IMR-90 (cell line): ENCODE measurements at regions not wholly inside any gene's neighbourhood (a gene's known extent, or its start where the extent isn't known, plus 50 kb on each side); places are given as distances from the start of the nearest gene placed in this dataset.

Experiments used
- ATAC-seq: fragments of 200-7000 bp; cut with Tn5 transposase; 2 replicates; pipeline ENCODE4 v1.9.1; 2020; ENCODE audit warnings: low read depth, mild to moderate bottlenecking, moderate library complexity
- BruUV-seq: library from RNA; stranded (reverse); fragments of 400-500 nt; replicated peaks from 2 replicates; lab custom pipeline; 2021; lab: Mats Ljungman, UMichigan
- CTCF ChIA-PET: fragments of 300-600 bp; formaldehyde crosslinking; extraction: SDS; loops from one replicate; lab custom pipeline; 2021; ENCODE audit warnings: antibody characterized with exemption; lab: Yijun Ruan, JAX
- POLR2A ChIA-PET: fragments of 300-600 bp; sonication (Branson Sonifier 250); formaldehyde crosslinking; loops from one replicate; lab custom pipeline; 2022; ENCODE audit warnings: antibody characterized with exemption; ENCODE audit not compliant: unreplicated experiment; lab: Charles Lee
- DNase-seq: peaks from one replicate; pipeline ENCODE4 v3.0.0; 2013
- H2AFZ ChIP-seq: replicated peaks from 2 replicates; pipeline ENCODE3; 2013; ENCODE audit warnings: low read length, mild to moderate bottlenecking; ENCODE audit not compliant: poor library complexity
- H2AK5ac ChIP-seq: 2 replicates; pipeline ENCODE4 v1.6.1; 2013; ENCODE audit warnings: low read depth, low read length, inconsistent platforms
- H2AK9ac ChIP-seq: replicated peaks from 2 replicates; pipeline ENCODE3; 2013; ENCODE audit warnings: mild to moderate bottlenecking, low read depth, low read length, moderate library complexity; ENCODE audit not compliant: poor library complexity
- H2BK120ac ChIP-seq: 2 replicates; pipeline ENCODE4 v1.6.1; 2013; ENCODE audit warnings: low read depth, low read length, inconsistent platforms
- H2BK15ac ChIP-seq: 3 replicates; pipeline ENCODE4 v1.6.1; 2013; ENCODE audit warnings: low read depth, low read length, inconsistent platforms
- H2BK20ac ChIP-seq: 2 replicates; pipeline ENCODE4 v1.6.1; 2013; ENCODE audit warnings: low read depth, mild to moderate bottlenecking, inconsistent platforms, low read length, moderate library complexity
- H2BK5ac ChIP-seq: 2 replicates; pipeline ENCODE4 v1.6.1; 2013; ENCODE audit warnings: mild to moderate bottlenecking, low read depth, low read length, inconsistent platforms; ENCODE audit not compliant: poor library complexity, severe bottlenecking
- H3K14ac ChIP-seq: replicated peaks from 2 replicates; pipeline ENCODE4 v1.6.1; 2013; ENCODE audit warnings: low read depth, low read length, inconsistent platforms
- H3K18ac ChIP-seq: 2 replicates; pipeline ENCODE4 v1.6.1; 2013; ENCODE audit warnings: low read depth, low read length, control low read depth
- H3K23ac ChIP-seq: 2 replicates; pipeline ENCODE4 v1.6.1; 2013; ENCODE audit warnings: low read depth, low read length, inconsistent platforms
- H3K27ac ChIP-seq: 2 replicates; pipeline ENCODE4 v1.5.1; 2013; ENCODE audit warnings: mild to moderate bottlenecking, control low read depth, low read length; ENCODE audit not compliant: insufficient read depth
- H3K27me3 ChIP-seq: 2 replicates; pipeline ENCODE4 v1.6.1; 2013; ENCODE audit warnings: low read length; ENCODE audit not compliant: control insufficient read depth, insufficient read depth
- H3K36me3 ChIP-seq: 2 replicates; pipeline ENCODE4 v1.6.1; 2013; ENCODE audit warnings: low read length, mixed read lengths; ENCODE audit not compliant: control insufficient read depth, insufficient read depth
- H3K4ac ChIP-seq: 2 replicates; pipeline ENCODE4 v1.6.1; 2013; ENCODE audit warnings: low read depth, low read length, inconsistent platforms
- H3K4me1 ChIP-seq: 2 replicates; pipeline ENCODE4 v1.6.1; 2013; ENCODE audit warnings: low read length, mixed read lengths; ENCODE audit not compliant: control insufficient read depth, insufficient read depth
- H3K4me2 ChIP-seq: 2 replicates; pipeline ENCODE4 v1.6.1; 2013; ENCODE audit warnings: low read depth, mild to moderate bottlenecking, control low read depth, low read length, moderate library complexity
- H3K4me3 ChIP-seq: 2 replicates; pipeline ENCODE4 v1.5.1; 2013; ENCODE audit warnings: low read depth, mild to moderate bottlenecking, control low read depth, low read length, moderate library complexity; ENCODE audit not compliant: insufficient read depth
- H3K56ac ChIP-seq: 2 replicates; pipeline ENCODE4 v1.6.1; 2013; ENCODE audit warnings: low read length, inconsistent platforms; ENCODE audit not compliant: insufficient read depth; ENCODE audit errors: extremely low read depth
- H3K79me1 ChIP-seq, 2 experiments: 2 replicates each; pipeline ENCODE4 v1.6.1; 2013; ENCODE audit warnings: low read length in 2 of 2, inconsistent platforms in 1 of 2, low read depth in 1 of 2
- H3K9ac ChIP-seq: 2 replicates; pipeline ENCODE4 v1.6.1; 2013; ENCODE audit warnings: low read depth, low read length, control low read depth
- H3K9me1 ChIP-seq: 2 replicates; pipeline ENCODE4 v1.6.1; 2013; ENCODE audit warnings: low read length, inconsistent platforms; ENCODE audit not compliant: insufficient read depth
- H3K9me3 ChIP-seq: 2 replicates; pipeline ENCODE4 v1.6.1; 2013; ENCODE audit warnings: low read length; ENCODE audit not compliant: control insufficient read depth, insufficient read depth
- H4K20me1 ChIP-seq: 2 replicates; pipeline ENCODE4 v1.6.1; 2013; ENCODE audit warnings: low read length, inconsistent platforms; ENCODE audit not compliant: insufficient read depth
- H4K5ac ChIP-seq: 2 replicates; pipeline ENCODE4 v1.6.1; 2013; ENCODE audit warnings: mild to moderate bottlenecking, low read depth, low read length, control low read depth
- H4K8ac ChIP-seq, 2 experiments: 2 replicates each; pipeline ENCODE4 v1.6.1; 2013; ENCODE audit warnings: low read depth in 2 of 2, low read length in 2 of 2, control low read depth in 1 of 2, inconsistent platforms in 1 of 2
- H4K91ac ChIP-seq: 2 replicates; pipeline ENCODE4 v1.6.1; 2013; ENCODE audit warnings: low read depth, low read length, inconsistent platforms; ENCODE audit not compliant: insufficient read depth
- CHD1 ChIP-seq: IDR thresholded peaks from 2 replicates; pipeline ENCODE4 v1.6.1; 2012; ENCODE audit warnings: low read depth, low read length, improper control_type of control experiment
- CTCF ChIP-seq: conservative IDR thresholded peaks from 2 replicates; pipeline ENCODE4 v1.5.1; 2012; ENCODE audit warnings: mild to moderate bottlenecking, low read depth, low read length, improper control_type of control experiment
- ELK1 ChIP-seq: fragments of 150-350 bp; IDR thresholded peaks from 2 replicates; pipeline ENCODE4 v1.6.1; 2016; ENCODE audit warnings: low read depth, mild to moderate bottlenecking, low read length, moderate library complexity, borderline replicate concordance
- RAD21 ChIP-seq: IDR thresholded peaks from 2 replicates; pipeline ENCODE4 v1.6.1; 2012; ENCODE audit warnings: low read length, improper control_type of control experiment
- WGBS, 2 experiments: methylation state at CpG; one replicate each; pipeline versions ENCODE4 v1.1.5 to v1.1.7; 2013; ENCODE audit warnings: missing lambda C conversion rate in 2 of 2; ENCODE audit not compliant: insufficient read length in 1 of 2; ENCODE audit errors: extremely low coverage in 2 of 2; 5-methylcytosine and 5-hydroxymethylcytosine counted together
- dilution Hi-C: fragments of 300-500 bp; cut with HindIII; formaldehyde crosslinking; loops from one replicate; pipeline ENCODE4 v1.14.3; 2018; ENCODE audit warnings: low sequenced_read_pairs; ENCODE audit not compliant: unreplicated experiment
- in situ Hi-C: fragments of 300-500 bp; cut with MboI; formaldehyde crosslinking; loops from 3 replicates; pipeline ENCODE4 v1.14.3; 2019; ENCODE audit warnings: low sequenced_read_pairs, inconsistent platforms, mixed read lengths
- intact Hi-C: fragments of 100-400 bp; cut with micrococcal nuclease; formaldehyde crosslinking; loops from 2 replicates; pipeline ENCODE4 v1.10.0; 2022

GRCh38 chr10:132134241-132135052 lies 52.3 kb upstream of the DPYSL4 start:
- Histone ChIP-seq H2BK15ac (no peak overlapping the region), H2AK5ac (no peak overlapping the region), H3K36me3 (no peaks in the 10 kb centered on the region), H2BK20ac (no peak overlapping the region), H3K9ac (no peak overlapping the region), H2AFZ (no peak overlapping the region), H4K20me1 (no peaks in the 10 kb centered on the region), H3K56ac (no peak overlapping the region), H2BK120ac (no peak overlapping the region), H3K18ac (no peak overlapping the region), H3K9me3 (no peaks in the 10 kb centered on the region), H3K27me3 (peaks cover 5% of the 10 kb centered on the region), H3K79me1 (no peaks in the 10 kb centered on the region), H4K91ac (no peak overlapping the region), H4K8ac (no peak overlapping the region), H2AK9ac (no peak overlapping the region), H3K14ac (no peak overlapping the region), H3K27ac (no peak overlapping the region), H2BK5ac (no peak overlapping the region), H3K4me1 (no peaks in the 10 kb centered on the region), H3K4me2 (no peak overlapping the region), H3K23ac (no peak overlapping the region), H3K4ac (no peak overlapping the region), H4K5ac (no peak overlapping the region), H3K4me3 (no peak overlapping the region), H3K9me1 (no peaks in the 10 kb centered on the region)
- no TSS peak for BruUV-seq
- dilution Hi-C loops: no loop called here
- in situ Hi-C loops: loop anchor here (10.0 kb wide), 1 partner anchor 250 kb away; no protein-coding TSS in a partner anchor
- POLR2A ChIA-PET: no interaction called here
- 73% methylated on average over 17 of the region's 38 CpGs; no CpG with 5 or more reads in 1 of the 2 experiments for WGBS, 2 experiments
- CTCF ChIA-PET: no interaction called here
- no peak for ATAC-seq
- TF ChIP-seq CHD1: no peak
- TF ChIP-seq ELK1: no peak
- TF ChIP-seq RAD21: no peak
- TF ChIP-seq CTCF: no peak
- DNase-seq: no peak
- intact Hi-C loops: no loop called here
